ENCODE measurements at regions not wholly inside any gene's neighbourhood (a gene's known extent, or its start where the extent isn't known, plus 50 kb on each side); places are given as distances from the start of the nearest gene placed in this dataset.

DNA sequence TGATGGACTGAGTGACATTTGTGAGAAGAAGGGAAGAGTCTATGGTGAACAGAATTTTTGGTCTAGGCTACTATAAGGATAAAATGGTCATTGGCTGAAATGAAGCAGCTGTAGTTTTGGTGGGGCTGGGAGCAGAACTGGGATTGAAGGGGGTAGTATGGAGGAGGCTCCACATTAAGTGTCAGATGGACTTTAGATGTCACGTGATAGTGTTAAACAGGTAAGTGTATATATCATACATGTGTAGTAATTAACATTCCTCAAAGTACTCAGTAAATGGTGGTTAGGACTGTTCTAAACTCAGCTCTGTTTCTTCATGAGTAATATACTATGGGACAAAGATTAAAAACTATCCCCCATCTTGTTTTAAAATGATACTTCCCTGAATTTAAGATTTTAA is 947.9 kb downstream of the PDHA2 start:
- no peak for DNase-seq (ENCODE audit: low read depth)
- H3K4me3 ChIP-seq (ENCODE audit: low read depth, low read length) = no peak overlapping the region
- TF ChIP-seq, protein P1, sequence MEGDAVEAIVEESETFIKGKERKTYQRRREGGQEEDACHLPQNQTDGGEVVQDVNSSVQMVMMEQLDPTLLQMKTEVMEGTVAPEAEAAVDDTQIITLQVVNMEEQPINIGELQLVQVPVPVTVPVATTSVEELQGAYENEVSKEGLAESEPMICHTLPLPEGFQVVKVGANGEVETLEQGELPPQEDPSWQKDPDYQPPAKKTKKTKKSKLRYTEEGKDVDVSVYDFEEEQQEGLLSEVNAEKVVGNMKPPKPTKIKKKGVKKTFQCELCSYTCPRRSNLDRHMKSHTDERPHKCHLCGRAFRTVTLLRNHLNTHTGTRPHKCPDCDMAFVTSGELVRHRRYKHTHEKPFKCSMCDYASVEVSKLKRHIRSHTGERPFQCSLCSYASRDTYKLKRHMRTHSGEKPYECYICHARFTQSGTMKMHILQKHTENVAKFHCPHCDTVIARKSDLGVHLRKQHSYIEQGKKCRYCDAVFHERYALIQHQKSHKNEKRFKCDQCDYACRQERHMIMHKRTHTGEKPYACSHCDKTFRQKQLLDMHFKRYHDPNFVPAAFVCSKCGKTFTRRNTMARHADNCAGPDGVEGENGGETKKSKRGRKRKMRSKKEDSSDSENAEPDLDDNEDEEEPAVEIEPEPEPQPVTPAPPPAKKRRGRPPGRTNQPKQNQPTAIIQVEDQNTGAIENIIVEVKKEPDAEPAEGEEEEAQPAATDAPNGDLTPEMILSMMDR (IDR thresholded peaks at IDR 0.05; ENCODE audit: insufficient read depth, low read depth, low read length, missing control alignments) = no peak

DNA sequence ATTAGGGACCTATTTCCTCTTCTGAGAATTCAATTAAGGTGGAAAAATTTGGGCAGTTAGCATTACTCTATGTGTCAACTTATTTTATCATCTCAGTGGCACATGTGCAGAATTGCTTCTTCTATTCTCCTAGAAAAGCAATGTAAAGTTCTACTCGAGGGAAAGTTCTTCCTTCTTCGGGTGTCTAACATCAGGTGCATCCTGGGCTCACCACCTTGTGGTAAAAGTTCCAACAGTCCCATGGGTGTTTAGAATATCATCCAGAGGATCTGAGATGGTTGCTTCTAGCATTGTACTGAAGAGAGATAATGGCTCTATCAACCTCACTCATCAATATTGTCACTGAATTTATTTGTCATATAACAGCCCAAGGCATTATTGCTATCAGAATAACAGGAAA is 969.7 kb downstream of the PDHA2 start:
- TF ChIP-seq, protein P1 (IDR thresholded peaks at IDR 0.05; ENCODE audit: insufficient read depth, low read depth, low read length, missing control alignments) = no peak
- DNase-seq (ENCODE audit: low read depth) = no peak
- H3K4me3 ChIP-seq (ENCODE audit: low read depth, low read length) = no peak overlapping the region

DNA sequence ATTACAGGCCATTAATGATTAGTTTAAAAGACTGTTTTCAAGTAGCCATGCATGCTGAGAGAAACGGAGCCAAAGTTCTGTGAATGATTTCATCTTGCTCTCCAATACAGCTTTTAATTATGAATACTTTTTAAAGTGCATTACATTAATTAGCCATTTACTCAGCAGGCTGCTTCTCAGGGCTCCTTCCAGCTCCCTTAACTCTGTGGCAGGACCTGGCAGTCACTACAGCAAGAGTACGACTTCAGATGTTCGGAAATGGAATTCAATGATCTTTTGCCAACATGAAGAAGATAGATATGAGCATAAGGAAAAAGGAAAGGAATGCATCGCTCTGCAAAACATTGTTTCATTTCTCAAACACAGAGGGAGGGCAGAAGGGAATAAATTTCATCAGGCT is 987.2 kb downstream of the PDHA2 start:
- DNase-seq (ENCODE audit: low read depth) = no peak
- H3K4me3 ChIP-seq (ENCODE audit: low read depth, low read length) = no peak overlapping the region
- TF ChIP-seq, protein P1 (IDR thresholded peaks at IDR 0.05; ENCODE audit: insufficient read depth, low read depth, low read length, missing control alignments) = no peak

DNA sequence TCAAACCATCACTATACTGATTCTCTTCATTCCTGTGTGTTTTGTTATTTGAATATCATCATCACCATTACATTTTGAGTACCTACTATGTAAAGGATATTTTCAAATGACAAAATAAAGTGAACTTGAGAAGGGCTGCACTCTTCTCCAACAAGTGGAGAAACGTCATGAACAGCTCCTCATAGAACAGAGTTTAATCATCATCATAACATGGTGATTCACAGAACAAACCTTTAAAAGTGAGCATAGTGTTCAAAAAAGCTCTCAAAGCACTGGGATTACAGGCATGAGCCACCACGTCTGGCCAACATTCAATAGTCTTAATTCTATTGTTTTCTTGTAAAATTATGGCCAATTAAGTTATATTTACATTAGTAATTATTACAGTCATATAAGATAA is 993.9 kb downstream of the PDHA2 start:
- no peak for DNase-seq (ENCODE audit: low read depth)
- TF ChIP-seq, protein P1 (IDR thresholded peaks at IDR 0.05; ENCODE audit: insufficient read depth, low read depth, low read length, missing control alignments) = no peak
- no peak overlapping the region for H3K4me3 ChIP-seq (ENCODE audit: low read depth, low read length)

DNA sequence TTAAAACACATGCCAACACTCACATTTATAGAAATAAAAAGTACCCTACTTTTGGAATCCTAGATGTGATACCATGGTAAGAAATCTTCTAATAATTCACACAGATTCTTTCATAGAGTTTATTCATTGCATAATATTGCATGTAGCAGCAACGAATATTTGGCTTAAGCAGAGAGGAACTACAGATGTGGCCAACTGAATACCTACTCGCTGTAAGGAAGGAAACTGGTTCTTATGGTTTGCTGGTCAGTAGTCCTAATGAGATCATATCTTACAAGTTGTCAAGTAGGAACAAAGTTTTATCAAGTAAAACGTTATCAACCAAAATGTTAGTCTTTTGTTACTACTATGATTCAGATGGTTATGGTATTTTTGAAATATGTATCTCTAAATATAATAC is 996.1 kb downstream of the PDHA2 start:
- H3K4me3 ChIP-seq (ENCODE audit: low read depth, low read length) = no peak overlapping the region
- TF ChIP-seq, protein P1 (IDR thresholded peaks at IDR 0.05; ENCODE audit: insufficient read depth, low read depth, low read length, missing control alignments) = no peak
- DNase-seq (ENCODE audit: low read depth) = no peak

DNA sequence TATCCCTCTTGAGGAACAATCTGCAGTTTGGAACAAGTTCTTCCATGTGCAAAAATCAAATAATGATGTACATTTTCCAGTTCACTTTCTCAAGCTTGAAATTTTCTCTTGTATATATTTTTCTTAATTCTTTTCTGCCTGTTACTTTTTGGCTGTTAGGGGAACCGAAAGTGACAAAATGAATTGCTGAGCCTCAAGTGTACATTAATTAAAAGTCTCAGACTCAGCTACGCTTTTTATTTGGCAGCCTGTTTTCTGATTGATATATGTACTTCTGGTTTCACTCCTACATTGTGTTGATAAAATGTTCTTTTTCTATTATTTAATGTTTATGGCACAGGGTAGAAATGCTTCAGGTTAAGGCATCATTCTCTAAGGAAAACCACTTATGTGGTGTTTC is 999.5 kb downstream of the PDHA2 start:
- DNase-seq (ENCODE audit: low read depth) = no peak
- no peak overlapping the region for H3K4me3 ChIP-seq (ENCODE audit: low read depth, low read length)
- TF ChIP-seq, protein P1 (IDR thresholded peaks at IDR 0.05; ENCODE audit: insufficient read depth, low read depth, low read length, missing control alignments) = no peak

DNA sequence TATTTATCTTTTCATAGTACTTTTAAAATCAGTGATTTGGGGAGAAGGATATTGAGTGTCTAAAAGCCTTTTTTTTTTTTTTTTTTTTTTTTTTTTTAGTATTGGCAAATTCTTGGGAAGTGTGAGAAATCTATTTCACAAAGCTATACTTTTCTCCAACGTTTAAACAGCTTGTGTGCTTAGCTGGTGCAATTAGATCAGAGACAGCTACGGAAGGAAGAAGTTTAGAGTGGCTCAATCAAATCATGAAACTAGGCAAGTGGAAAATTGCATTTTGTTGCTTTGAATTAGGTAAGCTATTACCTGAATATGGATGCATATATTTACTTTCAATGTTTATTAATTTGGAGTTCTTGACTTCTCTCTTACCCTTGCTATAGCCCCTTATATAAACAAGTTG is 1001.9 kb downstream of the PDHA2 start:
- no peak for DNase-seq (ENCODE audit: low read depth)
- no peak overlapping the region for H3K4me3 ChIP-seq (ENCODE audit: low read depth, low read length)

More for the DNA sequence above, 1001.9 kb downstream of the PDHA2 start:
- TF ChIP-seq, protein P1 (IDR thresholded peaks at IDR 0.05; ENCODE audit: insufficient read depth, low read depth, low read length, missing control alignments) = no peak
